ENCODE measurements at regions not wholly inside any gene's neighbourhood (a gene's known extent, or its start where the extent isn't known, plus 50 kb on each side); places are given as distances from the start of the nearest gene placed in this dataset.

DNA sequence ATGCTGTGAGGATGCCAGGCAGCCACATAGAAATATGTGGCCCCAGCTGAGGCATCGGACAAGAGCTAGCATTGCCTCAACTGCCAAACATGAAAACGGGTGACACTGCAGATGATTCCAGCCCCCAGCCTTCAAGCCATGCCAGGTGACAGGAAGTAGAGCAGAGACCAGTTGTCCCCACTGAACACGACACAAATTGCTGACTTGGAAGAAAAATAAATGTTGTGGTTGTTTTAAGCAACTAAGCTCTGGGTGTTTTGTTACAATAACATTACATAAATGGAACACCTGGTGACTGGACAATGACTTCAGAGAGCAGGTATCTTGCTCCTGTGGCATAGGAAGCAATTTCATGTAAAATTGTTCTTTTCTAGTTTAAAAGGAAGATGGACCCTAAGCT is 154.2 kb downstream of the KIF4B start:
- POLR2A ChIA-PET: no interaction called here
- intact Hi-C loops (cut with micrococcal nuclease; ENCODE audit: unreplicated experiment): no loop called here
- no peaks in the 10 kb centered on the region for H3K36me3 ChIP-seq (ENCODE audit: control insufficient read depth, insufficient read depth, low read length)
- no peak for ATAC-seq
- no TSS peak for BruUV-seq (replicated peaks)
- no peaks in the 10 kb centered on the region for H3K9me3 ChIP-seq (ENCODE audit: control insufficient read depth, insufficient read depth, low read depth, low read length)
- no peaks in the 10 kb centered on the region for H3K4me1 ChIP-seq (ENCODE audit: control insufficient read depth, insufficient read depth, low read length)
- H3K27ac ChIP-seq (ENCODE audit: low read length): no peak overlapping the region
- CTCF ChIA-PET: no interaction called here
- no peak overlapping the region for H3K4me3 ChIP-seq (ENCODE audit: low read depth in 2 of 2, low read length in 2 of 2)
- no peak for DNase-seq (ENCODE audit: low read depth, low spot score)
- H3K27me3 ChIP-seq (ENCODE audit: control insufficient read depth, insufficient read depth, low read length): no peaks in the 10 kb centered on the region
- in situ Hi-C loops (cut with HindIII; ENCODE audit: low pct_unique_long_range_greater_than_20kb, low sequenced_read_pairs): no loop called here
- TF ChIP-seq SIN3A (IDR thresholded peaks at IDR 0.05; ENCODE audit: borderline replicate concordance, insufficient read depth, low read depth, low read length) (no peak), TCF7L2 (IDR thresholded peaks at IDR 0.05; ENCODE audit: low read depth, low read length) (no peak), POLR2AphosphoS5 (IDR thresholded peaks at IDR 0.05; ENCODE audit: low read depth, low read length) (no peak)
- TF ChIP-seq, protein P1, sequence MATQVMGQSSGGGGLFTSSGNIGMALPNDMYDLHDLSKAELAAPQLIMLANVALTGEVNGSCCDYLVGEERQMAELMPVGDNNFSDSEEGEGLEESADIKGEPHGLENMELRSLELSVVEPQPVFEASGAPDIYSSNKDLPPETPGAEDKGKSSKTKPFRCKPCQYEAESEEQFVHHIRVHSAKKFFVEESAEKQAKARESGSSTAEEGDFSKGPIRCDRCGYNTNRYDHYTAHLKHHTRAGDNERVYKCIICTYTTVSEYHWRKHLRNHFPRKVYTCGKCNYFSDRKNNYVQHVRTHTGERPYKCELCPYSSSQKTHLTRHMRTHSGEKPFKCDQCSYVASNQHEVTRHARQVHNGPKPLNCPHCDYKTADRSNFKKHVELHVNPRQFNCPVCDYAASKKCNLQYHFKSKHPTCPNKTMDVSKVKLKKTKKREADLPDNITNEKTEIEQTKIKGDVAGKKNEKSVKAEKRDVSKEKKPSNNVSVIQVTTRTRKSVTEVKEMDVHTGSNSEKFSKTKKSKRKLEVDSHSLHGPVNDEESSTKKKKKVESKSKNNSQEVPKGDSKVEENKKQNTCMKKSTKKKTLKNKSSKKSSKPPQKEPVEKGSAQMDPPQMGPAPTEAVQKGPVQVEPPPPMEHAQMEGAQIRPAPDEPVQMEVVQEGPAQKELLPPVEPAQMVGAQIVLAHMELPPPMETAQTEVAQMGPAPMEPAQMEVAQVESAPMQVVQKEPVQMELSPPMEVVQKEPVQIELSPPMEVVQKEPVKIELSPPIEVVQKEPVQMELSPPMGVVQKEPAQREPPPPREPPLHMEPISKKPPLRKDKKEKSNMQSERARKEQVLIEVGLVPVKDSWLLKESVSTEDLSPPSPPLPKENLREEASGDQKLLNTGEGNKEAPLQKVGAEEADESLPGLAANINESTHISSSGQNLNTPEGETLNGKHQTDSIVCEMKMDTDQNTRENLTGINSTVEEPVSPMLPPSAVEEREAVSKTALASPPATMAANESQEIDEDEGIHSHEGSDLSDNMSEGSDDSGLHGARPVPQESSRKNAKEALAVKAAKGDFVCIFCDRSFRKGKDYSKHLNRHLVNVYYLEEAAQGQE (IDR thresholded peaks at IDR 0.05; ENCODE audit: insufficient read depth in 1 of 2, low read depth in 2 of 2, low read length in 1 of 2): no peak
- TF ChIP-seq, protein P2, sequence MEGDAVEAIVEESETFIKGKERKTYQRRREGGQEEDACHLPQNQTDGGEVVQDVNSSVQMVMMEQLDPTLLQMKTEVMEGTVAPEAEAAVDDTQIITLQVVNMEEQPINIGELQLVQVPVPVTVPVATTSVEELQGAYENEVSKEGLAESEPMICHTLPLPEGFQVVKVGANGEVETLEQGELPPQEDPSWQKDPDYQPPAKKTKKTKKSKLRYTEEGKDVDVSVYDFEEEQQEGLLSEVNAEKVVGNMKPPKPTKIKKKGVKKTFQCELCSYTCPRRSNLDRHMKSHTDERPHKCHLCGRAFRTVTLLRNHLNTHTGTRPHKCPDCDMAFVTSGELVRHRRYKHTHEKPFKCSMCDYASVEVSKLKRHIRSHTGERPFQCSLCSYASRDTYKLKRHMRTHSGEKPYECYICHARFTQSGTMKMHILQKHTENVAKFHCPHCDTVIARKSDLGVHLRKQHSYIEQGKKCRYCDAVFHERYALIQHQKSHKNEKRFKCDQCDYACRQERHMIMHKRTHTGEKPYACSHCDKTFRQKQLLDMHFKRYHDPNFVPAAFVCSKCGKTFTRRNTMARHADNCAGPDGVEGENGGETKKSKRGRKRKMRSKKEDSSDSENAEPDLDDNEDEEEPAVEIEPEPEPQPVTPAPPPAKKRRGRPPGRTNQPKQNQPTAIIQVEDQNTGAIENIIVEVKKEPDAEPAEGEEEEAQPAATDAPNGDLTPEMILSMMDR (IDR thresholded peaks at IDR 0.05): no peak

DNA sequence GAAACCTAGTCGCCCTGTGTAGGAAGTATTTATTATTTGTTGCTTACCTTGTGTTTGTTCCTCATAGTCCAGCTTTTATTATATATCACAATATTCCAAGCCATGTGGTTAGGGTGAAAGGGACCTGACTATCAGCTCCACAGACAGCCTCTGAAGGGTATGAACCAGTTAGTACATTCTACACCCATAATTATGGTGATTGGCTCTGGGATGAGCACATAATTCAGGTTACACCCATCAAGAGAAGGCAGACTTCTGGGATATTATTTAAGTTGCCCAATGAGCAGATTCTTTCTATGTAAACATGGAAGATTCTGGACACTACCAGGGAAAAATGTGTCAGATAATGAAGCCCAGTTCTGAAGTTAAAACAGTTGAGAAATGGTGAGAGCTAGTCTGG is 168.0 kb downstream of the KIF4B start:
- H3K4me1 ChIP-seq (ENCODE audit: control insufficient read depth, insufficient read depth, low read length): no peaks in the 10 kb centered on the region
- in situ Hi-C loops (cut with HindIII; ENCODE audit: low pct_unique_long_range_greater_than_20kb, low sequenced_read_pairs) (no loop called here), intact Hi-C loops (cut with micrococcal nuclease; ENCODE audit: unreplicated experiment) (no loop called here)
- POLR2A ChIA-PET: interaction anchor here (0.7 kb wide), 1 partner anchor 91 kb away, joined by 3 read pairs; no protein-coding TSS in a partner anchor
- ATAC-seq (no peak), DNase-seq (ENCODE audit: low read depth, low spot score) (no peak)
- no peak overlapping the region for H3K27ac ChIP-seq (ENCODE audit: low read length)
- no TSS peak for BruUV-seq (replicated peaks)
- no peaks in the 10 kb centered on the region for H3K27me3 ChIP-seq (ENCODE audit: control insufficient read depth, insufficient read depth, low read length)
- no peaks in the 10 kb centered on the region for H3K9me3 ChIP-seq (ENCODE audit: control insufficient read depth, insufficient read depth, low read depth, low read length)
- H3K36me3 ChIP-seq (ENCODE audit: control insufficient read depth, insufficient read depth, low read length): no peaks in the 10 kb centered on the region
- no peak overlapping the region for H3K4me3 ChIP-seq (ENCODE audit: low read depth in 2 of 2, low read length in 2 of 2)
- CTCF ChIA-PET: no interaction called here
- TF ChIP-seq SIN3A (IDR thresholded peaks at IDR 0.05; ENCODE audit: borderline replicate concordance, insufficient read depth, low read depth, low read length) (no peak), TCF7L2 (IDR thresholded peaks at IDR 0.05; ENCODE audit: low read depth, low read length) (no peak)
- TF ChIP-seq, protein P1 (IDR thresholded peaks at IDR 0.05; ENCODE audit: insufficient read depth in 1 of 2, low read depth in 2 of 2, low read length in 1 of 2): no peak
- TF ChIP-seq, protein P2 (IDR thresholded peaks at IDR 0.05): no peak
